HEK293 (cell line): ENCODE measurements at regions not wholly inside any gene's neighbourhood (a gene's known extent, or its start where the extent isn't known, plus 50 kb on each side); places are given as distances from the start of the nearest gene placed in this dataset.

Experiments
- CTCF ChIA-PET: fragments of 350-600 bp; formaldehyde crosslinking; extraction: SDS; loops from one replicate; lab custom pipeline; 2021; ENCODE audit warnings: antibody characterized with exemption; lab: Yijun Ruan, JAX
- POLR2A ChIA-PET: fragments of 300-600 bp; formaldehyde crosslinking; extraction: SDS; loops from one replicate; lab custom pipeline; 2020; ENCODE audit warnings: antibody characterized with exemption, inconsistent platforms; lab: Yijun Ruan, JAX
- H3K27ac ChIP-seq: fragments of 200-500 bp; sonication (Bioruptor generic); 2 replicates; pipeline ENCODE4 v1.5.1; 2014; ENCODE audit warnings: low read depth, low read length, control low read depth, inconsistent platforms; ENCODE audit errors: extremely low read depth
- H3K36me3 ChIP-seq, 2 experiments: fragments of 200-500 bp in 1 of 2; sonication (Bioruptor generic) in 1 of 2; 1 replicate in 1 of 2; 2 replicates in 1 of 2; pipeline ENCODE4 v1.5.1; 2014 to 2017; ENCODE audit warnings: inconsistent platforms in 2 of 2, low read length in 2 of 2; ENCODE audit not compliant: control insufficient read depth in 2 of 2, insufficient read depth in 1 of 2
- H3K4me1 ChIP-seq: fragments of 200-500 bp; sonication (Bioruptor generic); 2 replicates; pipeline ENCODE4 v1.5.1; 2014; ENCODE audit warnings: mild to moderate bottlenecking, low read length, inconsistent platforms; ENCODE audit not compliant: control insufficient read depth, insufficient read depth
- H3K4me3 ChIP-seq: 2 replicates; pipeline ENCODE4 v1.5.1; 2011; ENCODE audit warnings: low read depth, mild to moderate bottlenecking, control low read depth, low read length, moderate library complexity
- H3K9me3 ChIP-seq: fragments of 200-500 bp; sonication (Bioruptor generic); 2 replicates; pipeline ENCODE4 v1.5.1; 2014; ENCODE audit warnings: low read depth, low read length, inconsistent platforms; ENCODE audit not compliant: control insufficient read depth, insufficient read depth
- FEZF1 ChIP-seq: fragments of 450-650 bp; formaldehyde crosslinking; IDR thresholded peaks from 2 replicates; pipeline ENCODE4 v1.5.1; 2016; ENCODE audit warnings: missing biosample characterization, missing genetic modification characterization
- IKZF3 ChIP-seq: fragments of 450-650 bp; IDR thresholded peaks from 2 replicates; pipeline ENCODE4 v1.5.0; 2018; ENCODE audit warnings: missing biosample characterization, mild to moderate bottlenecking, missing genetic modification characterization, moderate library complexity
- SCRT1 ChIP-seq: fragments of 450-650 bp; formaldehyde crosslinking; IDR thresholded peaks from 2 replicates; pipeline ENCODE4 v1.5.1; 2016; ENCODE audit warnings: missing biosample characterization, missing genetic modification characterization, borderline replicate concordance
- ZNF146 ChIP-seq: fragments of 450-650 bp; formaldehyde crosslinking; IDR thresholded peaks from 2 replicates; pipeline ENCODE4 v1.5.1; 2016; ENCODE audit warnings: missing biosample characterization, missing genetic modification characterization
- ZNF155 ChIP-seq: fragments of 450-650 bp; formaldehyde crosslinking; IDR thresholded peaks from 2 replicates; pipeline ENCODE4 v1.5.1; 2016; ENCODE audit warnings: missing biosample characterization, missing genetic modification characterization
- ZNF175 ChIP-seq: fragments of 450-650 bp; formaldehyde crosslinking; IDR thresholded peaks from 2 replicates; pipeline ENCODE4 v1.5.1; 2016; ENCODE audit warnings: missing biosample characterization, missing genetic modification characterization
- ZNF473 ChIP-seq: fragments of 450-650 bp; formaldehyde crosslinking; IDR thresholded peaks from 2 replicates; pipeline ENCODE4 v1.5.1; 2017; ENCODE audit warnings: missing biosample characterization, missing genetic modification characterization
- ZNF48 ChIP-seq: fragments of 450-650 bp; formaldehyde crosslinking; IDR thresholded peaks from 2 replicates; pipeline ENCODE4 v1.5.1; 2016; ENCODE audit warnings: missing biosample characterization, missing genetic modification characterization
- ZNF768 ChIP-seq: fragments of 450-650 bp; formaldehyde crosslinking; IDR thresholded peaks from 2 replicates; pipeline ENCODE4 v1.5.1; 2018; ENCODE audit warnings: missing biosample characterization, mild to moderate bottlenecking, missing genetic modification characterization
- ZNF837 ChIP-seq: fragments of 450-650 bp; formaldehyde crosslinking; IDR thresholded peaks from 2 replicates; pipeline ENCODE4 v1.5.1; 2016; ENCODE audit warnings: missing biosample characterization, missing genetic modification characterization
- TF ChIP-seq, protein P1 (sequence below): fragments of 450-650 bp; formaldehyde crosslinking; IDR thresholded peaks from 2 replicates; pipeline ENCODE4 v1.5.1; 2016; ENCODE audit warnings: missing biosample characterization, missing genetic modification characterization
- TF ChIP-seq, protein P2 (sequence below): fragments of 450-650 bp; formaldehyde crosslinking; IDR thresholded peaks from 2 replicates; pipeline ENCODE4 v1.5.1; 2017; ENCODE audit warnings: missing biosample characterization, missing genetic modification characterization
- TF ChIP-seq, protein P3 (sequence below): fragments of 450-650 bp; formaldehyde crosslinking; IDR thresholded peaks from 2 replicates; pipeline ENCODE4 v1.5.1; 2016; ENCODE audit warnings: missing biosample characterization, missing genetic modification characterization

GRCh38 chr5:88450239-88450638, 181.6 kb upstream of the TMEM161B start:
- no peaks in the 10 kb centered on the region for H3K4me1 ChIP-seq
- POLR2A ChIA-PET = no interaction called here
- CTCF ChIA-PET = no interaction called here
- no peaks in the 10 kb centered on the region for H3K9me3 ChIP-seq
- no peaks in the 10 kb centered on the region for H3K36me3 ChIP-seq
- H3K27ac ChIP-seq = no peak overlapping the region
- H3K4me3 ChIP-seq = no peak overlapping the region
- TF ChIP-seq, protein P1, sequence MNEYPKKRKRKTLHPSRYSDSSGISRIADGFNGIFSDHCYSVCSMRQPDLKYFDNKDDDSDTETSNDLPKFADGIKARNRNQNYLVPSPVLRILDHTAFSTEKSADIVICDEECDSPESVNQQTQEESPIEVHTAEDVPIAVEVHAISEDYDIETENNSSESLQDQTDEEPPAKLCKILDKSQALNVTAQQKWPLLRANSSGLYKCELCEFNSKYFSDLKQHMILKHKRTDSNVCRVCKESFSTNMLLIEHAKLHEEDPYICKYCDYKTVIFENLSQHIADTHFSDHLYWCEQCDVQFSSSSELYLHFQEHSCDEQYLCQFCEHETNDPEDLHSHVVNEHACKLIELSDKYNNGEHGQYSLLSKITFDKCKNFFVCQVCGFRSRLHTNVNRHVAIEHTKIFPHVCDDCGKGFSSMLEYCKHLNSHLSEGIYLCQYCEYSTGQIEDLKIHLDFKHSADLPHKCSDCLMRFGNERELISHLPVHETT (tag by site-specific recombination) = no peak
- TF ChIP-seq FEZF1 (tag by site-specific recombination) = no peak

GRCh38 chr5:88438006-88438405, 169.4 kb upstream of the TMEM161B start:
- TF ChIP-seq ZNF837 (tag by site-specific recombination) (no peak), ZNF155 (tag by site-specific recombination) (no peak)
- TF ChIP-seq, protein P2, sequence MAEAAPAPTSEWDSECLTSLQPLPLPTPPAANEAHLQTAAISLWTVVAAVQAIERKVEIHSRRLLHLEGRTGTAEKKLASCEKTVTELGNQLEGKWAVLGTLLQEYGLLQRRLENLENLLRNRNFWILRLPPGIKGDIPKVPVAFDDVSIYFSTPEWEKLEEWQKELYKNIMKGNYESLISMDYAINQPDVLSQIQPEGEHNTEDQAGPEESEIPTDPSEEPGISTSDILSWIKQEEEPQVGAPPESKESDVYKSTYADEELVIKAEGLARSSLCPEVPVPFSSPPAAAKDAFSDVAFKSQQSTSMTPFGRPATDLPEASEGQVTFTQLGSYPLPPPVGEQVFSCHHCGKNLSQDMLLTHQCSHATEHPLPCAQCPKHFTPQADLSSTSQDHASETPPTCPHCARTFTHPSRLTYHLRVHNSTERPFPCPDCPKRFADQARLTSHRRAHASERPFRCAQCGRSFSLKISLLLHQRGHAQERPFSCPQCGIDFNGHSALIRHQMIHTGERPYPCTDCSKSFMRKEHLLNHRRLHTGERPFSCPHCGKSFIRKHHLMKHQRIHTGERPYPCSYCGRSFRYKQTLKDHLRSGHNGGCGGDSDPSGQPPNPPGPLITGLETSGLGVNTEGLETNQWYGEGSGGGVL (tag by site-specific recombination) = no peak
- TF ChIP-seq, protein P3, sequence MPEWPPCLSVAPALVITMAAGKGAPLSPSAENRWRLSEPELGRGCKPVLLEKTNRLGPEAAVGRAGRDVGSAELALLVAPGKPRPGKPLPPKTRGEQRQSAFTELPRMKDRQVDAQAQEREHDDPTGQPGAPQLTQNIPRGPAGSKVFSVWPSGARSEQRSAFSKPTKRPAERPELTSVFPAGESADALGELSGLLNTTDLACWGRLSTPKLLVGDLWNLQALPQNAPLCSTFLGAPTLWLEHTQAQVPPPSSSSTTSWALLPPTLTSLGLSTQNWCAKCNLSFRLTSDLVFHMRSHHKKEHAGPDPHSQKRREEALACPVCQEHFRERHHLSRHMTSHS (tag by site-specific recombination) = no peak
- no peaks in the 10 kb centered on the region for H3K9me3 ChIP-seq
- POLR2A ChIA-PET = no interaction called here
- no peaks in the 10 kb centered on the region for H3K36me3 ChIP-seq
- no peak overlapping the region for H3K27ac ChIP-seq
- H3K4me3 ChIP-seq = no peak overlapping the region
- H3K4me1 ChIP-seq = no peaks in the 10 kb centered on the region
- CTCF ChIA-PET = no interaction called here

DNA sequence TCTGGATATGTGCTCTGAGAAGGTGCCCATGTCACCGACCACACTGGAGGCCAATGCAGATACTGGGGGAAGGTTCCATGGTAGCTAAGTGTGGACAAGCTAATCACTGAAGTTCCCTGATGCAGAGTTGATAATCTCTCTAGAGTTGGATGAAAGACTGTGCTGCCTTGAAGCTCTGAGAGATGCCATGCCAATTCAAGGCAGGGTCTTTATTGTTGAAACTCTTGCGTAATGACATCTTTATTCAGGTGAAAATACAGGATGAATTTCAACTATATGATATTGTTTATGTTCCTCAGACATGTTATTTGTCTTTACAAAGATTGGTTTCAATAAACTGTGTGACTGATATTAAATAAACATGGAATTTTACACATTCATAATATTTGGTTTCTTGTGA, 167.6 kb upstream of the TMEM161B start:
- Histone ChIP-seq H3K9me3 (no peaks in the 10 kb centered on the region), H3K4me1 (no peaks in the 10 kb centered on the region), H3K27ac (no peak overlapping the region), H3K36me3 (no peaks in the 10 kb centered on the region), H3K4me3 (no peak overlapping the region)
- ChIA-PET POLR2A (no interaction called here), CTCF (no interaction called here)
- TF ChIP-seq ZNF146 (tag by site-specific recombination) = no peak
- no peak for TF ChIP-seq ZNF48 (tag by site-specific recombination)
- TF ChIP-seq, protein P2 (tag by site-specific recombination) = no peak
- TF ChIP-seq IKZF3 (tag by site-specific recombination) = no peak

GRCh38 chr5:88428633-88429032, 160.0 kb upstream of the TMEM161B start:
- Histone ChIP-seq H3K4me1 (no peaks in the 10 kb centered on the region), H3K27ac (no peak overlapping the region), H3K36me3 (no peaks in the 10 kb centered on the region), H3K9me3 (no peaks in the 10 kb centered on the region), H3K4me3 (no peak overlapping the region)
- TF ChIP-seq ZNF768 (tag by site-specific recombination) (no peak), SCRT1 (tag by site-specific recombination) (no peak), ZNF473 (tag by site-specific recombination) (no peak), ZNF175 (tag by site-specific recombination) (no peak)
- CTCF ChIA-PET = no interaction called here
- POLR2A ChIA-PET = no interaction called here
